Neuronal stem cell (in vitro differentiated cells): ENCODE measurements at regions not wholly inside any gene's neighbourhood (a gene's known extent, or its start where the extent isn't known, plus 50 kb on each side); places are given as distances from the start of the nearest gene placed in this dataset.

ENCODE experiments used
- DNase-seq: peaks from one replicate; pipeline ENCODE4 v3.0.0-alpha.2; 2013; ENCODE audit warnings: low spot score
- H2AFZ ChIP-seq: one replicate; pipeline ENCODE4 v1.6.1; 2013; ENCODE audit warnings: mild to moderate bottlenecking, low read length, inconsistent platforms
- H2AK5ac ChIP-seq: 2 replicates; pipeline ENCODE4 v1.6.1; 2013; ENCODE audit warnings: low read depth, mild to moderate bottlenecking, inconsistent platforms, low read length, moderate library complexity, mixed read lengths
- H2BK120ac ChIP-seq: 2 replicates; pipeline ENCODE4 v1.6.1; 2013; ENCODE audit warnings: low read depth, mild to moderate bottlenecking, inconsistent platforms, low read length, moderate library complexity, mixed read lengths
- H2BK12ac ChIP-seq: one replicate; pipeline ENCODE4 v1.6.1; 2013; ENCODE audit warnings: low read length, inconsistent platforms
- H2BK15ac ChIP-seq: 2 replicates; pipeline ENCODE4 v1.6.1; 2013; ENCODE audit warnings: mild to moderate bottlenecking, low read length, inconsistent platforms, mixed read lengths
- H2BK5ac ChIP-seq: one replicate; pipeline ENCODE4 v1.6.1; 2013; ENCODE audit warnings: inconsistent platforms, mild to moderate bottlenecking, low read length, moderate library complexity
- H3K14ac ChIP-seq: one replicate; pipeline ENCODE4 v1.6.1; 2013; ENCODE audit warnings: low read length, inconsistent platforms
- H3K18ac ChIP-seq: 2 replicates; pipeline ENCODE4 v1.6.1; 2013; ENCODE audit warnings: low read length, inconsistent platforms
- H3K23ac ChIP-seq: 2 replicates; pipeline ENCODE4 v1.6.1; 2013; ENCODE audit warnings: low read depth, mild to moderate bottlenecking, mixed read lengths, low read length, inconsistent platforms; ENCODE audit not compliant: poor library complexity
- H3K27ac ChIP-seq: replicated peaks from 3 replicates; pipeline ENCODE4 v1.5.1; 2013; ENCODE audit warnings: low read length, inconsistent platforms
- H3K27me3 ChIP-seq, 3 experiments: 2 replicates each; pipeline ENCODE4 v1.6.1; 2013; ENCODE audit warnings: low read length in 3 of 3, mild to moderate bottlenecking in 2 of 3, inconsistent platforms in 1 of 3, low read depth in 1 of 3, mixed read lengths in 1 of 3, moderate library complexity in 1 of 3; ENCODE audit not compliant: control insufficient read depth in 3 of 3, insufficient read depth in 3 of 3
- H3K36me3 ChIP-seq, 2 donors: replicated peaks in 1 of 2; 2 replicates each; pipeline ENCODE4 v1.6.1; 2013; ENCODE audit warnings: low read length in 2 of 2; ENCODE audit not compliant: control insufficient read depth in 2 of 2, insufficient read depth in 2 of 2
- H3K4ac ChIP-seq: 2 replicates; pipeline ENCODE4 v1.6.1; 2013; ENCODE audit warnings: inconsistent platforms, mild to moderate bottlenecking, low read length, moderate library complexity
- H3K4me1 ChIP-seq, 2 donors: 1 replicate in 1 of 2; 2 replicates in 1 of 2; pipeline ENCODE4 v1.6.1; 2013; ENCODE audit warnings: low read length in 2 of 2, low read depth in 1 of 2; ENCODE audit not compliant: control insufficient read depth in 2 of 2, insufficient read depth in 1 of 2
- H3K4me2 ChIP-seq: one replicate; pipeline ENCODE4 v1.6.1; 2013; ENCODE audit warnings: mild to moderate bottlenecking, low read length, inconsistent platforms; ENCODE audit not compliant: insufficient read depth, poor library complexity, severe bottlenecking
- H3K4me3 ChIP-seq, 2 donors: 2 replicates each; pipeline ENCODE4 v1.5.1; 2013; ENCODE audit warnings: low read length in 2 of 2, mild to moderate bottlenecking in 2 of 2, inconsistent platforms in 1 of 2, moderate library complexity in 1 of 2
- H3K79me1 ChIP-seq: one replicate; pipeline ENCODE4 v1.6.1; 2013; ENCODE audit warnings: low read depth, mild to moderate bottlenecking, inconsistent platforms, low read length, moderate library complexity
- H3K9ac ChIP-seq: one replicate; pipeline ENCODE4 v1.6.1; 2013; ENCODE audit warnings: mild to moderate bottlenecking, low read depth, low read length, inconsistent platforms; ENCODE audit not compliant: poor library complexity
- H3K9me3 ChIP-seq, 2 donors: replicated peaks in 1 of 2; 2 replicates each; pipeline versions ENCODE3 to v1.6.1; 2013; ENCODE audit warnings: low read length in 2 of 2, mild to moderate bottlenecking in 2 of 2, inconsistent platforms in 1 of 2, low read depth in 1 of 2, mixed read lengths in 1 of 2, moderate library complexity in 1 of 2; ENCODE audit not compliant: control insufficient read depth in 2 of 2, insufficient read depth in 1 of 2
- H4K8ac ChIP-seq: one replicate; pipeline ENCODE4 v1.6.1; 2013; ENCODE audit warnings: low read depth, mild to moderate bottlenecking, inconsistent platforms, low read length, moderate library complexity
- H4K91ac ChIP-seq: one replicate; pipeline ENCODE4 v1.6.1; 2013; ENCODE audit warnings: low read length, low read depth, mild to moderate bottlenecking, inconsistent platforms; ENCODE audit not compliant: poor library complexity
- WGBS, 2 donors: extraction: QIAGEN DNeasy Blood & Tissue Kit; methylation state at CpG; one replicate each; pipeline ENCODE4 v1.1.7; 2013; ENCODE audit warnings: missing lambda C conversion rate in 2 of 2, mixed read lengths in 1 of 2; ENCODE audit not compliant: insufficient read length in 2 of 2, insufficient replicate concordance in 1 of 2; ENCODE audit errors: extremely low coverage in 2 of 2; 5-methylcytosine and 5-hydroxymethylcytosine counted together

DNA sequence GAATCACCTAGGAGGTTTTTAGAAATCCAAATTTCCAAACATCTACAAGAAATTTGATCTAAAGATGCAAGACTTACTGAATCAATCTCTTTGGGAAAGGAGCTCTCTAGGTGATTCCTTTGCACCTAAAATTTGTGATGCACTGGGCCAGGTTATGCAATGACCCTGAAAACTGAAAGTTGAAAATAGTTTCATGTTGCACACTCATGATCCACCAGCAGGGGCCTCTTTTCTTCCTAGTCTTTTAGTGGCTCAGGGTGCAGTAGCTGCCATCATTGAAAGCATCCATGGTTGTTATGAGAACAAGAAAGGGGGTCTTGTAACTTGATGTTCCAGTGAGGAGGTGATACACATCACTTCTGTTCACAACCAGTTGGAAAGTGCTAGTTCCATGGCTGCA lies 486.8 kb downstream of the PSAT1 start:
- H3K9me3 ChIP-seq, result no peaks in the 10 kb centered on the region

GRCh38 chr9:78786794-78787193 lies 489.9 kb downstream of the PSAT1 start:
- DNase-seq, result no peak
- Histone ChIP-seq H4K8ac (no peak overlapping the region), H3K79me1 (no peaks in the 10 kb centered on the region), H3K4ac (no peak overlapping the region), H3K18ac (no peak overlapping the region), H2BK5ac (no peak overlapping the region), H3K4me1 (peaks cover 0 to under 1% of the 10 kb centered on the region in 2 donors), H2BK120ac (no peak overlapping the region), H2AK5ac (no peak overlapping the region), H4K91ac (no peak overlapping the region), H3K4me2 (no peak overlapping the region), H2BK12ac (no peak overlapping the region), H3K36me3 (peaks cover 0 to 1% of the 10 kb centered on the region in 2 donors), H3K23ac (no peak overlapping the region), H3K4me3 (no peak overlapping the region), H3K27ac (no peak overlapping the region), H3K27me3 (no peaks in the 10 kb centered on the region), H2BK15ac (no peak overlapping the region), H3K9ac (no peak overlapping the region), H2AFZ (no peak overlapping the region), H3K9me3 (no peaks in the 10 kb centered on the region), H3K14ac (no peak overlapping the region)
- WGBS, 2 donors, result no CpG with 5 or more reads among the region's 3 CpGs

More for the DNA sequence above, 486.8 kb downstream of the PSAT1 start:
- no peaks in the 10 kb centered on the region for H3K27me3 ChIP-seq
- peaks cover 5 to 7% of the 10 kb centered on the region in 2 donors for H3K4me1 ChIP-seq
- H3K14ac ChIP-seq, result no peak overlapping the region
- no peak overlapping the region for H3K4ac ChIP-seq
- no peak overlapping the region for H4K8ac ChIP-seq
- no peak overlapping the region for H2BK12ac ChIP-seq
- no peaks in the 10 kb centered on the region for H3K79me1 ChIP-seq
- no peak overlapping the region for H3K23ac ChIP-seq
- no peak overlapping the region for H2AK5ac ChIP-seq
- H2BK5ac ChIP-seq, result no peak overlapping the region
- H3K4me2 ChIP-seq, result no peak overlapping the region
- no peak overlapping the region for H2BK120ac ChIP-seq
- H3K18ac ChIP-seq, result no peak overlapping the region
- H3K36me3 ChIP-seq, result no peaks in the 10 kb centered on the region
- no peak overlapping the region for H4K91ac ChIP-seq
- no peak overlapping the region for H2BK15ac ChIP-seq
- H3K4me3 ChIP-seq, result no peak overlapping the region
- H3K9ac ChIP-seq, result no peak overlapping the region
- no peak overlapping the region for H3K27ac ChIP-seq
- DNase-seq, result no peak
- no peak overlapping the region for H2AFZ ChIP-seq

- no peak overlapping the region for H2BK120ac ChIP-seq
- H3K27ac ChIP-seq, result no peak overlapping the region
- no peak overlapping the region for H3K4ac ChIP-seq
- no peak overlapping the region for H3K4me3 ChIP-seq
- no peak overlapping the region for H3K18ac ChIP-seq
- peaks cover 0 to 1% of the 10 kb centered on the region in 2 donors for H3K36me3 ChIP-seq
- no peak overlapping the region for H3K23ac ChIP-seq
- DNase-seq, result no peak
- no peak overlapping the region for H3K9ac ChIP-seq
- H3K4me2 ChIP-seq, result no peak overlapping the region
- no peak overlapping the region for H3K14ac ChIP-seq
- no peak overlapping the region for H2BK15ac ChIP-seq
- H3K4me1 ChIP-seq, result no peaks in the 10 kb centered on the region
- no peaks in the 10 kb centered on the region for H3K9me3 ChIP-seq
- no peak overlapping the region for H4K91ac ChIP-seq
- no peak overlapping the region for H2BK12ac ChIP-seq
- H2BK5ac ChIP-seq, result no peak overlapping the region
- no peak overlapping the region for H2AFZ ChIP-seq
- H3K27me3 ChIP-seq, result no peaks in the 10 kb centered on the region
- no peaks in the 10 kb centered on the region for H3K79me1 ChIP-seq
- no peak overlapping the region for H2AK5ac ChIP-seq
- H4K8ac ChIP-seq, result no peak overlapping the region
Measured at GRCh38 chr9:78788101-78788500, 491.2 kb downstream of the PSAT1 start.

- Histone ChIP-seq H2AFZ (no peak overlapping the region), H3K27ac (no peak overlapping the region), H2BK12ac (no peak overlapping the region), H2BK15ac (no peak overlapping the region), H3K9me3 (peaks cover 0 to 2% of the 10 kb centered on the region in 2 donors), H3K27me3 (no peaks in the 10 kb centered on the region), H3K79me1 (no peaks in the 10 kb centered on the region), H3K4ac (no peak overlapping the region), H3K4me3 (no peak overlapping the region), H3K4me2 (no peak overlapping the region), H2BK5ac (no peak overlapping the region), H3K23ac (no peak overlapping the region), H3K14ac (no peak overlapping the region), H3K36me3 (peaks cover 0 to 1% of the 10 kb centered on the region in 2 donors), H3K9ac (no peak overlapping the region), H3K4me1 (no peaks in the 10 kb centered on the region), H2AK5ac (no peak overlapping the region), H4K91ac (no peak overlapping the region), H3K18ac (no peak overlapping the region), H2BK120ac (no peak overlapping the region), H4K8ac (no peak overlapping the region)
- DNase-seq, result no peak
- WGBS, 2 donors, result no CpG with 5 or more reads among the region's 2 CpGs
Measured at GRCh38 chr9:78791779-78792178, 494.9 kb downstream of the PSAT1 start.
